Esophagus muscularis mucosa (tissue), 4 donors: ENCODE measurements at regions not wholly inside any gene's neighbourhood (a gene's known extent, or its start where the extent isn't known, plus 50 kb on each side); places are given as distances from the start of the nearest gene placed in this dataset.

Source experiments
- DNase-seq: peaks from one replicate; pipeline ENCODE4 v3.0.0-alpha.2; 2017; ENCODE audit errors: extremely low spot score
- H3K27ac ChIP-seq, 4 donors: fragments of 200-600 bp; sonication (generic); replicated peaks in 1 of 4; 1 replicate in 3 of 4; 2 replicates in 1 of 4; pipeline ENCODE4 v1.5.1; 2016 to 2019; ENCODE audit warnings: mild to moderate bottlenecking in 1 of 4
- H3K27me3 ChIP-seq, 4 donors: fragments of 200-600 bp; sonication (generic); one replicate each; pipeline versions ENCODE4 v1.5.1 to v1.6.0; 2016 to 2019
- H3K36me3 ChIP-seq, 4 donors: fragments of 200-600 bp; sonication (generic); one replicate each; pipeline ENCODE4 v1.5.1; 2016 to 2019
- H3K4me1 ChIP-seq, 4 donors: fragments of 200-600 bp; sonication (generic); one replicate each; pipeline ENCODE4 v1.5.1; 2016 to 2019
- H3K4me3 ChIP-seq, 4 donors: fragments of 200-600 bp; sonication (generic); 1 replicate in 2 of 4; 2 replicates in 2 of 4; pipeline ENCODE4 v1.5.1; 2016 to 2019; ENCODE audit warnings: mild to moderate bottlenecking in 4 of 4, moderate library complexity in 1 of 4
- H3K9me3 ChIP-seq, 4 donors: fragments of 200-600 bp; sonication (generic); 1 replicate in 3 of 4; 2 replicates in 1 of 4; pipeline ENCODE4 v1.5.1; 2016 to 2019
- EP300 ChIP-seq: sonication (generic); formaldehyde crosslinking; IDR thresholded peaks from one replicate; pipeline ENCODE4 v1.6.1; 2017; ENCODE audit warnings: antibody characterized with exemption
- POLR2A ChIP-seq: fragments of 450-650 bp; IDR thresholded peaks from one replicate; pipeline ENCODE4 v1.6.1; 2017; ENCODE audit warnings: antibody characterized with exemption, moderate library complexity, mild to moderate bottlenecking, low read depth
- POLR2AphosphoS5 ChIP-seq, 2 donors: sonication (generic); formaldehyde crosslinking; IDR thresholded peaks; one replicate each; pipeline ENCODE4 v1.6.1; 2017; ENCODE audit warnings: antibody characterized with exemption in 2 of 2
- WGBS: methylation state at CpG from one replicate; pipeline ENCODE4 v1.1.5; 2018; 5-methylcytosine and 5-hydroxymethylcytosine counted together
- intact Hi-C: fragments of 100-400 bp; cut with DNase I; formaldehyde crosslinking; loops from one replicate; pipeline ENCODE4 v1.15.1; 2023
- TF ChIP-seq, protein P1 (sequence below), 3 experiments: fragments of 200-600 bp in 2 of 3; fragments of 450-650 bp in 1 of 3; sonication (generic) in 2 of 3; IDR thresholded peaks; one replicate each; pipeline ENCODE4 v1.5.1; 2017 to 2019; ENCODE audit warnings: antibody characterized with exemption in 3 of 3, mild to moderate bottlenecking in 2 of 3, moderate library complexity in 1 of 3

GRCh38 chr5:123719004-123719403, 207.0 kb downstream of the CSNK1G3 start:
- Histone ChIP-seq H3K4me1 (no peaks in the 10 kb centered on the region), H3K27ac (no peak overlapping the region), H3K9me3 (no peaks in the 10 kb centered on the region), H3K36me3 (no peaks in the 10 kb centered on the region), H3K27me3 (no peaks in the 10 kb centered on the region), H3K4me3 (no peak overlapping the region)
- DNase-seq: no peak
- 93% methylated on average over 3 of the region's 3 CpGs for WGBS
- TF ChIP-seq, protein P1, sequence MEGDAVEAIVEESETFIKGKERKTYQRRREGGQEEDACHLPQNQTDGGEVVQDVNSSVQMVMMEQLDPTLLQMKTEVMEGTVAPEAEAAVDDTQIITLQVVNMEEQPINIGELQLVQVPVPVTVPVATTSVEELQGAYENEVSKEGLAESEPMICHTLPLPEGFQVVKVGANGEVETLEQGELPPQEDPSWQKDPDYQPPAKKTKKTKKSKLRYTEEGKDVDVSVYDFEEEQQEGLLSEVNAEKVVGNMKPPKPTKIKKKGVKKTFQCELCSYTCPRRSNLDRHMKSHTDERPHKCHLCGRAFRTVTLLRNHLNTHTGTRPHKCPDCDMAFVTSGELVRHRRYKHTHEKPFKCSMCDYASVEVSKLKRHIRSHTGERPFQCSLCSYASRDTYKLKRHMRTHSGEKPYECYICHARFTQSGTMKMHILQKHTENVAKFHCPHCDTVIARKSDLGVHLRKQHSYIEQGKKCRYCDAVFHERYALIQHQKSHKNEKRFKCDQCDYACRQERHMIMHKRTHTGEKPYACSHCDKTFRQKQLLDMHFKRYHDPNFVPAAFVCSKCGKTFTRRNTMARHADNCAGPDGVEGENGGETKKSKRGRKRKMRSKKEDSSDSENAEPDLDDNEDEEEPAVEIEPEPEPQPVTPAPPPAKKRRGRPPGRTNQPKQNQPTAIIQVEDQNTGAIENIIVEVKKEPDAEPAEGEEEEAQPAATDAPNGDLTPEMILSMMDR (IDR thresholded peaks at IDR 0.05): no peak
- TF ChIP-seq POLR2A: no peak
- TF ChIP-seq POLR2AphosphoS5 (IDR thresholded peaks at IDR 0.05): no peak
- TF ChIP-seq EP300: no peak
- intact Hi-C loops: no loop called here

GRCh38 chr5:123718238-123718637, 206.3 kb downstream of the CSNK1G3 start:
- TF ChIP-seq EP300 (no peak), POLR2A (no peak), POLR2AphosphoS5 (IDR thresholded peaks at IDR 0.05) (no peak)
- TF ChIP-seq, protein P1 (IDR thresholded peaks at IDR 0.05): no peak
- H3K36me3 ChIP-seq: no peaks in the 10 kb centered on the region
- 46% methylated on average over 1 of the region's 1 CpG for WGBS
- H3K27me3 ChIP-seq: no peaks in the 10 kb centered on the region
- H3K9me3 ChIP-seq: no peaks in the 10 kb centered on the region
- DNase-seq: no peak
- no peak overlapping the region for H3K4me3 ChIP-seq
- intact Hi-C loops: no loop called here
- no peaks in the 10 kb centered on the region for H3K4me1 ChIP-seq
- H3K27ac ChIP-seq: no peak overlapping the region

- no peaks in the 10 kb centered on the region for H3K4me1 ChIP-seq
- TF ChIP-seq POLR2A (no peak), POLR2AphosphoS5 (IDR thresholded peaks at IDR 0.05) (no peak), EP300 (no peak)
- TF ChIP-seq, protein P1 (IDR thresholded peaks at IDR 0.05): no peak
- H3K27me3 ChIP-seq: no peaks in the 10 kb centered on the region
- intact Hi-C loops: no loop called here
- no peak for DNase-seq
- H3K27ac ChIP-seq: no peak overlapping the region
- no peaks in the 10 kb centered on the region for H3K36me3 ChIP-seq
- H3K4me3 ChIP-seq: no peak overlapping the region
- no peaks in the 10 kb centered on the region for H3K9me3 ChIP-seq
Measured at GRCh38 chr5:123717139-123717538, 205.2 kb downstream of the CSNK1G3 start.

DNA sequence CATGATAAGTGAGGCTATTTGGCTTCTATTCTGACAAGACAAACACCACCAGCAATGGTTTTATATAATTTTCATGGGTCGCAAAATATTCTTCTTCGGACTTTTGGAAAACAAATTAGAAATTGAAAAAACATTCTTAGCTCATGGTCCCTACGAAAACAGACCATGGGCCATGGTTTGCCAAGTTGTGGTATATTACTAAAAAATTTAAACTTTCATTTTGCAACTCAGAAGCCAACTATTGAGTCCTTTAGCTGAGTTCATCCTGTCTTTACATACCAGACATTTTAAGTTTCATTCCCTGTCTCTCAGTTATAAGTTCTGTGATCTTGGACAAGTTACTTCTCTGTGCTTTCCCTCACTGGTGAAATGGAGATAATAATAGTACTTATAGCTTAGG, 198.1 kb downstream of the CSNK1G3 start:
- Histone ChIP-seq H3K36me3 (no peaks in the 10 kb centered on the region), H3K9me3 (peaks cover 0 to 6% (median 0%) of the 10 kb centered on the region in 4 donors), H3K4me3 (no peak overlapping the region), H3K27ac (peak overlapping the region in 3 of 4 donors; percentile 0 to 46 (median 5)), H3K4me1 (peaks cover 8 to 31% (median 24%) of the 10 kb centered on the region in 4 donors), H3K27me3 (no peaks in the 10 kb centered on the region)
- intact Hi-C loops: no loop called here
- TF ChIP-seq, protein P1 (IDR thresholded peaks at IDR 0.05): no peak
- TF ChIP-seq POLR2A (no peak), EP300 (no peak), POLR2AphosphoS5 (IDR thresholded peaks at IDR 0.05) (no peak)
- no peak for DNase-seq
- WGBS: 91% methylated on average over 3 of the region's 3 CpGs

GRCh38 chr5:123709422-123709821, 197.4 kb downstream of the CSNK1G3 start:
- H3K36me3 ChIP-seq: no peaks in the 10 kb centered on the region
- DNase-seq: no peak
- intact Hi-C loops: no loop called here
- no peak overlapping the region for H3K4me3 ChIP-seq
- no peaks in the 10 kb centered on the region for H3K27me3 ChIP-seq
- peaks cover 8 to 31% (median 24%) of the 10 kb centered on the region in 4 donors for H3K4me1 ChIP-seq
- H3K27ac ChIP-seq: peak overlapping the region; percentile 0 to 46 (median 20)
- TF ChIP-seq EP300 (no peak), POLR2AphosphoS5 (IDR thresholded peaks at IDR 0.05) (no peak), POLR2A (no peak)
- TF ChIP-seq, protein P1 (IDR thresholded peaks at IDR 0.05): no peak
- H3K9me3 ChIP-seq: peaks cover 0 to 6% (median 0%) of the 10 kb centered on the region in 4 donors
- 59% methylated on average over 1 of the region's 1 CpG for WGBS
